ENCODE measurements at regions not wholly inside any gene's neighbourhood (a gene's known extent, or its start where the extent isn't known, plus 50 kb on each side); places are given as distances from the start of the nearest gene placed in this dataset.

- TF ChIP-seq EZH2 (IDR thresholded peaks at IDR 0.05; ENCODE audit: insufficient read depth, poor library complexity, severe bottlenecking): no peak
- no peak for TF ChIP-seq EZH2phosphoT487 (IDR thresholded peaks at IDR 0.05; ENCODE audit: insufficient read depth, low read depth)
- H3K36me3 ChIP-seq (ENCODE audit: low read depth): no peaks in the 10 kb centered on the region
- no peak overlapping the region for H3K27ac ChIP-seq
- H3K27me3 ChIP-seq (replicated peaks; ENCODE audit: insufficient read depth): no peaks in the 10 kb centered on the region
- no peaks in the 10 kb centered on the region for H3F3A ChIP-seq (ENCODE audit: insufficient read depth)
- no peaks in the 10 kb centered on the region for H3K9me3 ChIP-seq (ENCODE audit: low read depth)
- WGBS, 2 experiments (ENCODE audit: low coverage in 1 of 2, low lambda C conversion rate in 2 of 2, missing lambda C conversion rate in 2 of 2): 47 to 56% methylated on average over 3 of the region's 3 CpGs
- H3K4me1 ChIP-seq (ENCODE audit: insufficient read depth): no peaks in the 10 kb centered on the region
- no peak for DNase-seq
- H3K9me2 ChIP-seq (ENCODE audit: insufficient read depth): no peaks in the 10 kb centered on the region
- H3K4me3 ChIP-seq: no peak overlapping the region
- H3K9ac ChIP-seq: no peak overlapping the region
- in situ Hi-C loops (cut with MboI): no loop called here
- no peak overlapping the region for H3K4me2 ChIP-seq (ENCODE audit: unreplicated experiment)
- H2AFZ ChIP-seq: 0 out of 2 replicates have a peak overlapping the region, but pooled peaks have one; percentile 11
- no peaks in the 10 kb centered on the region for H3K79me2 ChIP-seq (ENCODE audit: insufficient read depth)
- no peaks in the 10 kb centered on the region for H4K20me1 ChIP-seq (ENCODE audit: insufficient read depth)
These were observed 260.8 kb downstream of the QDPR start for GRCh38 chr4:17251101-17251500.

GRCh38 chr4:17250591-17250990 is 261.3 kb downstream of the QDPR start:
- H3K4me2 ChIP-seq (ENCODE audit: unreplicated experiment): no peak overlapping the region
- no peak overlapping the region for H3K9ac ChIP-seq
- no peaks in the 10 kb centered on the region for H3K79me2 ChIP-seq (ENCODE audit: insufficient read depth)
- H3K4me3 ChIP-seq: no peak overlapping the region
- no peaks in the 10 kb centered on the region for H3F3A ChIP-seq (ENCODE audit: insufficient read depth)
- WGBS, 2 experiments (ENCODE audit: low coverage in 1 of 2, low lambda C conversion rate in 2 of 2, missing lambda C conversion rate in 2 of 2): 41 to 49% methylated on average over 4 of the region's 4 CpGs
- TF ChIP-seq EZH2phosphoT487 (IDR thresholded peaks at IDR 0.05; ENCODE audit: insufficient read depth, low read depth): no peak
- no peak for TF ChIP-seq EZH2 (IDR thresholded peaks at IDR 0.05; ENCODE audit: insufficient read depth, poor library complexity, severe bottlenecking)
- no peaks in the 10 kb centered on the region for H3K9me3 ChIP-seq (ENCODE audit: low read depth)
- no peak overlapping the region for H3K27ac ChIP-seq
- H4K20me1 ChIP-seq (ENCODE audit: insufficient read depth): no peaks in the 10 kb centered on the region
- no peaks in the 10 kb centered on the region for H3K36me3 ChIP-seq (ENCODE audit: low read depth)
- H3K4me1 ChIP-seq (ENCODE audit: insufficient read depth): no peaks in the 10 kb centered on the region
- in situ Hi-C loops (cut with MboI): no loop called here
- H2AFZ ChIP-seq: peak overlapping the region; percentile 11; the same call in 1 of the 2 replicates
- no peaks in the 10 kb centered on the region for H3K9me2 ChIP-seq (ENCODE audit: insufficient read depth)
- no peak for DNase-seq
- no peaks in the 10 kb centered on the region for H3K27me3 ChIP-seq (replicated peaks; ENCODE audit: insufficient read depth)

GRCh38 chr4:17246656-17247055 is 265.2 kb downstream of the QDPR start:
- H3K4me2 ChIP-seq (ENCODE audit: unreplicated experiment): no peak overlapping the region
- no peak for DNase-seq
- no peaks in the 10 kb centered on the region for H3K36me3 ChIP-seq (ENCODE audit: low read depth)
- no peaks in the 10 kb centered on the region for H3K9me3 ChIP-seq (ENCODE audit: low read depth)
- H3K27me3 ChIP-seq (replicated peaks; ENCODE audit: insufficient read depth): no peaks in the 10 kb centered on the region
- 80 to 82% methylated on average over 2 of the region's 2 CpGs for WGBS, 2 experiments (ENCODE audit: low coverage in 1 of 2, low lambda C conversion rate in 2 of 2, missing lambda C conversion rate in 2 of 2)
- TF ChIP-seq EZH2 (IDR thresholded peaks at IDR 0.05; ENCODE audit: insufficient read depth, poor library complexity, severe bottlenecking) (no peak), EZH2phosphoT487 (IDR thresholded peaks at IDR 0.05; ENCODE audit: insufficient read depth, low read depth) (no peak)
- no peaks in the 10 kb centered on the region for H3F3A ChIP-seq (ENCODE audit: insufficient read depth)
- in situ Hi-C loops (cut with MboI): no loop called here
- no peaks in the 10 kb centered on the region for H3K4me1 ChIP-seq (ENCODE audit: insufficient read depth)
- H3K79me2 ChIP-seq (ENCODE audit: insufficient read depth): no peaks in the 10 kb centered on the region
- no peak overlapping the region for H3K4me3 ChIP-seq
- H3K9ac ChIP-seq: no peak overlapping the region
- H4K20me1 ChIP-seq (ENCODE audit: insufficient read depth): no peaks in the 10 kb centered on the region
- no peak overlapping the region for H2AFZ ChIP-seq
- H3K9me2 ChIP-seq (ENCODE audit: insufficient read depth): no peaks in the 10 kb centered on the region
- no peak overlapping the region for H3K27ac ChIP-seq

GRCh38 chr4:17241835-17242234 is 270.1 kb downstream of the QDPR start:
- TF ChIP-seq EZH2phosphoT487 (IDR thresholded peaks at IDR 0.05; ENCODE audit: insufficient read depth, low read depth) (no peak), EZH2 (IDR thresholded peaks at IDR 0.05; ENCODE audit: insufficient read depth, poor library complexity, severe bottlenecking) (no peak)
- Histone ChIP-seq H3K4me1 (ENCODE audit: insufficient read depth) (peaks cover 7% of the 10 kb centered on the region), H4K20me1 (ENCODE audit: insufficient read depth) (no peaks in the 10 kb centered on the region), H3F3A (ENCODE audit: insufficient read depth) (peaks cover 7% of the 10 kb centered on the region; the same call in 1 of the 2 replicates), H3K27me3 (replicated peaks; ENCODE audit: insufficient read depth) (no peaks in the 10 kb centered on the region), H3K27ac (no peak overlapping the region), H3K4me3 (no peak overlapping the region), H3K79me2 (ENCODE audit: insufficient read depth) (no peaks in the 10 kb centered on the region), H3K36me3 (ENCODE audit: low read depth) (no peaks in the 10 kb centered on the region), H3K9me2 (ENCODE audit: insufficient read depth) (no peaks in the 10 kb centered on the region), H3K9ac (no peak overlapping the region), H3K9me3 (ENCODE audit: low read depth) (no peaks in the 10 kb centered on the region), H3K4me2 (ENCODE audit: unreplicated experiment) (no peak overlapping the region), H2AFZ (no peak overlapping the region; the same call in 1 of the 2 replicates)
- DNase-seq: no peak
- 49 to 55% methylated on average over 1 of the region's 1 CpG for WGBS, 2 experiments (ENCODE audit: low coverage in 1 of 2, low lambda C conversion rate in 2 of 2, missing lambda C conversion rate in 2 of 2)
- in situ Hi-C loops (cut with MboI): no loop called here

GRCh38 chr4:17238633-17239032 is 273.3 kb downstream of the QDPR start:
- Histone ChIP-seq H2AFZ (no peak overlapping the region), H3K9me2 (ENCODE audit: insufficient read depth) (no peaks in the 10 kb centered on the region), H3K9ac (no peak overlapping the region), H3K4me2 (ENCODE audit: unreplicated experiment) (no peak overlapping the region), H3K27me3 (replicated peaks; ENCODE audit: insufficient read depth) (no peaks in the 10 kb centered on the region), H3K79me2 (ENCODE audit: insufficient read depth) (no peaks in the 10 kb centered on the region), H4K20me1 (ENCODE audit: insufficient read depth) (no peaks in the 10 kb centered on the region), H3K9me3 (ENCODE audit: low read depth) (no peaks in the 10 kb centered on the region), H3K4me1 (ENCODE audit: insufficient read depth) (peaks cover 20% of the 10 kb centered on the region), H3F3A (ENCODE audit: insufficient read depth) (peaks cover 17% of the 10 kb centered on the region), H3K4me3 (no peak overlapping the region), H3K36me3 (ENCODE audit: low read depth) (no peaks in the 10 kb centered on the region), H3K27ac (no peak overlapping the region)
- in situ Hi-C loops (cut with MboI): no loop called here
- DNase-seq: no peak
- WGBS, 2 experiments (ENCODE audit: low coverage in 1 of 2, low lambda C conversion rate in 2 of 2, missing lambda C conversion rate in 2 of 2): 90% methylated on average over 6 of the region's 6 CpGs
- TF ChIP-seq EZH2phosphoT487 (IDR thresholded peaks at IDR 0.05; ENCODE audit: insufficient read depth, low read depth) (no peak), EZH2 (IDR thresholded peaks at IDR 0.05; ENCODE audit: insufficient read depth, poor library complexity, severe bottlenecking) (no peak)
